22Rv1 (cell line): ENCODE measurements at regions not wholly inside any gene's neighbourhood (a gene's known extent, or its start where the extent isn't known, plus 50 kb on each side); places are given as distances from the start of the nearest gene placed in this dataset.

Experiments used
- H3K27ac ChIP-seq: fragments of 450-650 bp; 2 replicates; pipeline ENCODE4 v1.5.1; 2017
- ZFX ChIP-seq: fragments of 450-650 bp; IDR thresholded peaks from 2 replicates; pipeline ENCODE4 v1.6.1; 2017; ENCODE audit warnings: antibody characterized with exemption, borderline replicate concordance
- TF ChIP-seq, protein P1 (sequence below): fragments of 450-650 bp; IDR thresholded peaks from 2 replicates; pipeline ENCODE4 v1.5.1; 2017; ENCODE audit warnings: mild to moderate bottlenecking

DNA sequence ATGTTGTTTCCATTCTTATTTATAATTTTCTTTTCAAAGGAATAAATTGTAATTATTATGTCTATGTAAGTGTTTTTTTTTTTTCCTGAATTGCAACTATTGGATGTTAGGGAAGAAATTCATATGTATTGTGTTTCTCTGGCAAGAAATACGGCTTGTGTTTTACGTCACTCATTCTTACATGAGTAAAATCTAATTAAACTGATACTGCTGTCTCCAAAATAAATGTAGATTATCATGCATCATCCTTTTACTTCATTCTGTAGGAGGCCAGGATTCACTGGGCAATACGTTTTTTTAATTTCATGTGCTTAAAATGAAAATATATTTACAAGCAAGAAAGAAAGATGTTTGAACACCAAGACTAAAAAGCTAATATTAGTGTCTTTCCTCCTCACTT lies 590.8 kb downstream of the OTOL1 start:
- no peak overlapping the region for H3K27ac ChIP-seq
- no peak for TF ChIP-seq ZFX
- TF ChIP-seq, protein P1, sequence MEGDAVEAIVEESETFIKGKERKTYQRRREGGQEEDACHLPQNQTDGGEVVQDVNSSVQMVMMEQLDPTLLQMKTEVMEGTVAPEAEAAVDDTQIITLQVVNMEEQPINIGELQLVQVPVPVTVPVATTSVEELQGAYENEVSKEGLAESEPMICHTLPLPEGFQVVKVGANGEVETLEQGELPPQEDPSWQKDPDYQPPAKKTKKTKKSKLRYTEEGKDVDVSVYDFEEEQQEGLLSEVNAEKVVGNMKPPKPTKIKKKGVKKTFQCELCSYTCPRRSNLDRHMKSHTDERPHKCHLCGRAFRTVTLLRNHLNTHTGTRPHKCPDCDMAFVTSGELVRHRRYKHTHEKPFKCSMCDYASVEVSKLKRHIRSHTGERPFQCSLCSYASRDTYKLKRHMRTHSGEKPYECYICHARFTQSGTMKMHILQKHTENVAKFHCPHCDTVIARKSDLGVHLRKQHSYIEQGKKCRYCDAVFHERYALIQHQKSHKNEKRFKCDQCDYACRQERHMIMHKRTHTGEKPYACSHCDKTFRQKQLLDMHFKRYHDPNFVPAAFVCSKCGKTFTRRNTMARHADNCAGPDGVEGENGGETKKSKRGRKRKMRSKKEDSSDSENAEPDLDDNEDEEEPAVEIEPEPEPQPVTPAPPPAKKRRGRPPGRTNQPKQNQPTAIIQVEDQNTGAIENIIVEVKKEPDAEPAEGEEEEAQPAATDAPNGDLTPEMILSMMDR: no peak

DNA sequence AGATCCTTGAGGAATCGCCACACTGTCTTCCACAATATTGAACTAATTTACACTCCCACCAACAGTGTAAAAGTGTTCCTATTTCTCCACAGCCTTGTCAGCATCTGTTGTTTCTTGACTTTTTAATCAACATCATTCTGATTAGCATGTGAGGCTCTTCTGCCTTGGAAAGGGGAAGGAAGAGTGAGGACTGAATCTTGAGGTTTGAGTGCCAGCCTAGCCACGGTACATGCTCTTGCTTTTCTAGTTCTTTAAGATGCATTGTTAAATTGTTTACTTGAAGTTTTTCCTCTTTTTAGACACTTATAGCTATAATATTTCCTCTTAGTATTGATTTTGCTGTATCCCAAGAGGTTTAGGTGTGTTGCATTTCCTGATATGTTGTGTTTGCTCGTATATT lies 596.1 kb downstream of the OTOL1 start:
- TF ChIP-seq ZFX: no peak
- TF ChIP-seq, protein P1: no peak
- no peak overlapping the region for H3K27ac ChIP-seq

DNA sequence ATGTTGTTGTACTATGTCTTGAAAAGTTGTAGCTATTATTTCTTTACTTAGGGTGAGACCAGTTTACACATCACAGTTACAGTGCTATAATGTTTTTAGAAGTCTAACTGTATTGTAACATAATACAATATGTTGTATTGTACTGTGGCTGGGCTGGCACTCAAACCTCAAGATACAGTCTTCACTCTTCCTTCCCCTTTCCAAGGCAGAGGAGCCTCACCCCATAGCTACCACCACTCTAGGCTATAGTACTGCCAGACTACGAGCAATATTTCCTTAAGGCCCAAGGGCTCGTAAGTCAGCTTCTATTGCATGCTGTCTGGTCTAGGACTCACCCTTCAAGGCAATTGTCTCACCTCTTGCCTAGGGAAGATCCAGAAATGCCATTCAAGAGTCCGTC lies 597.7 kb downstream of the OTOL1 start:
- TF ChIP-seq, protein P1: no peak

DNA sequence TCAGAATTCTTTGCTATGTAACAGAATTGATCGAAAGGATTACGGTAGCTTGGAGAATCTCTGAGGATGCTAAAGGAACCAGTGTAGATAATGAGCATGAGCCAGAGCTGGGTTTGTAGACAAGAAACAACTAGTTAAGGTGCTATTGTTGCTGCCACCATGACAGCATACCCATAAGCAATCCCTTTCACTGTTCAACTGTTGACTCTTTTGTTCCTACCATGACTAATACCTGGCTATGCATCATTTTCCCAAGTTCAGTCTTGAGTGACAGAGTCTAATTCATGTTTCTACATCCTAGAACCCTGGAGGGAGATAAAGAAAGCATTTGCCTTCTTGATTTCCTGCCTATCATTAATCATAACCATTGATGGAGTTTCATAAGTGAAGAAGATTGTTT lies 600.3 kb downstream of the OTOL1 start:
- no peak for TF ChIP-seq ZFX
- TF ChIP-seq, protein P1: no peak
- H3K27ac ChIP-seq: no peak overlapping the region

More for the DNA sequence above, 597.7 kb downstream of the OTOL1 start:
- no peak overlapping the region for H3K27ac ChIP-seq

DNA sequence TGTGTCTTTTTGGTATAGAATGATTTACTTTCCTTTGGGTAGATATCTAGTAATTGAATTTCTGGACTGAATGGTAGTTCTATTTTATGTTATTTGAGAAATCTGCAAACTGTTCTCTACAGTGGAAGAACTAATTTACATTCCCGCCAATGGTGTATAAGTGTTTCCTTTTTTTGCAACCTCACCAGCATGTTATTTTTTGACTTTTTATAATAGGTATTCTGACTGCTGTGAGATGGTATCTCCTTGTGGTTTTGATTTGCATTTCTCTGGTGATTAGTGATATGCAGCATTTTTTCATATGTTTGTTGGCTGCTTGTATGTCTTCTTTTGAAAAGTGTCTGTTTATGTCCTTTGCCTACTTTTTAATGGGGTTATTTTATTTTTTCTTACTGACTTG lies 607.2 kb downstream of the OTOL1 start:
- no peak for TF ChIP-seq ZFX
- TF ChIP-seq, protein P1: no peak
- no peak overlapping the region for H3K27ac ChIP-seq

DNA sequence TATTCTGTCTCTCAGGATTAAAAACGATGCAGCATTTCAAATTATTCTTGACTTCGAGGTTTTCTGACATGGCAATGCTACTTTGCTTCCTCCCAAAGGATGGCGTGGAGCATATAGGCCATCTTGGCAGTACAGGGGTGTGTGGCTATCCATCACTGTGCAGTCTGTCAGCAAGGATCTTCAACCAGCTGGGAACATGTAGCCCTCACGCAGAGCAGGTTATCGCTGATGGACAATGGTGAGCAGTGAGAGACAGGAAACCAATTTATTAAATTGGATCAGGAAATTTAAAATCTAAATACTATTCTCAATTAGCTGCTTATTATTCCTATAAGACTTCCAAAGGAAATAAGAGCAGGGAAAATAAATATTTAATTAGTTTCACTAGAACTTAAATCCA lies 615.3 kb downstream of the OTOL1 start:
- no peak overlapping the region for H3K27ac ChIP-seq
- TF ChIP-seq, protein P1: no peak
- TF ChIP-seq ZFX: no peak

DNA sequence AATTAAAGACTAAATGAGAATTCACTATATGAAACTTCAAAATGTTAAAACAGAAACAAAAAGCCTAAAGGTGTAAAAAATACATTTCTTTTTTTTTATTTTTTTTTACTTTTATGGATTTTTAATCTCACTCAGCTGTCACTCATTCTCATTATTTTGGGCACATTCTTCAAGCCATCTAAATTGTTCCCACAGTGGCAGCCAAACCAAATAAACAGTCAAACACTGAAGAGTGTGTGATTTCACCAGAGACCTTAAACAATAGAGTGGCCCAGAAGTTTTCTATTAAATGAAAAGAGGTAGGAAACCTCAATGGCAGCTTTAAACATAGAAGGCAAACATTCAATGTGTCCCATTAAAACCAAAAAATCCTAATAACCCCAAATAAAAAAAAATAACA lies 616.1 kb downstream of the OTOL1 start:
- H3K27ac ChIP-seq: no peak overlapping the region
- no peak for TF ChIP-seq ZFX
- TF ChIP-seq, protein P1: no peak
